MV-4-11 (cell line): ENCODE measurements at regions not wholly inside any gene's neighbourhood (a gene's known extent, or its start where the extent isn't known, plus 50 kb on each side); places are given as distances from the start of the nearest gene placed in this dataset.

Experiments used
- DNase-seq: peaks from one replicate; lab custom pipeline; 2025; lab: John Stamatoyannopoulos, UW

DNA sequence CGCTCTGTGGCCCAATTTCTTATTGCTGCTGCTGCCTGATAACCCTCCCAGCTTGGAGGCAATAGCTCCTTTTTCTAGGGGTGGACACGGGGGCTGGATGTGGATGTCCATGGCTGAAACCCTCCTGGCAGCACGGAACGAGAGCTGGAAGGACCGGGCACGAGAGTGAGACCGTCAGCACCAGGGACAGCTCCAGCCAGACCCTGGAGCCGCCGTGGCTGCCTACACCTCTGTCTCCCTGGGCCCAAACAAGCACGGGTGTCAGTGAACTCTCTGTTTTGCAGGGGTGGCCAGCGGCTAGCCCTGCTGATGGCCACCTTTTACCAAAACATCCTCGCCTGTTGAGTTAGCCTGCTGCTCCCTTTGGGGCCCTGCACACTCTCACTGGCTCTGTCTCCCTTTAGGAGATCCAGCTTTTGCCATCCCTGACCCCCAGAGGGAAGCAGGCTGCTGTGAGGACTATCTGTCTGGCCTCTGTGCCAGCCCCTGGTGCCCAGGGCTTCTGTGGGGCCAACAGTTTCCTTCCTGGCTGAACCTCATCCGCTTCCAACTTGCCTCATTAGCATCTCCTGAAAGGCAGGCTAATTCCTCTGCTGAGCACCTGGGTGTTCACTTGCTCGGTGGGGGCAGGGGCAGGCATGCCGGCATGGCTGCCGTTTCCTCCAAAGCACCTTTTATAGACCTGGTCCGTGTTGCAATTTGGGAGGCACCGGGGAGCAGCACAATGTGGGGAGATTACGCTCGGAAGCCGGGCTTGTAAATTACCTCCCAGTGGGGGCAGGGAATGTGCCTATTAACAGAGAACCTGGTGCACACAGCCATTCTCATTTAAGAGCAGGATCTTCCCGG, 118.1 kb downstream of the ENGASE start:
- DNase-seq: no peak

- DNase-seq: no peak
These were observed 116.8 kb downstream of the ENGASE start for GRCh38 chr17:79191270-79191934.

GRCh38 chr17:79189305-79189704, 114.7 kb downstream of the ENGASE start:
- DNase-seq: no peak

DNA sequence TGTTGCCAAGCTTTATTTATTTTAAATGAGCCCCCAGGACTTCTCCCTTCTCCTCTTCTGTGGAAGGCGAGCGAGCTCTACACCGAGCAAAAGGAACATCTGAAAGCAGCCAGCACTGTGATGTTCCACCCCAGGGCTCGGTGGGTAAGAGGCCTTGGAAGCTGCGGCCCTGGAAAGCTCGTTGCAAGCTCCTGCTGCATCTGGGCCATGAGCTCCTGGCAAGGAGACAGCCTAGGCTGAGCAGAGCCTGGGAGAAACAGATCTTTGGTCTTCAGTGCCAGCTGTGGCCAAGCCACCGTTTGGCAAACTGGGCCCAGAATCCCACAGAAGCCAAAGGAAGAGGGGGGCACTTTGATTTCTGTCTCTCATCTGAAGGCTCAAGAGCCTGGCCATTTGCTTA, 114.1 kb downstream of the ENGASE start:
- DNase-seq: no peak

DNA sequence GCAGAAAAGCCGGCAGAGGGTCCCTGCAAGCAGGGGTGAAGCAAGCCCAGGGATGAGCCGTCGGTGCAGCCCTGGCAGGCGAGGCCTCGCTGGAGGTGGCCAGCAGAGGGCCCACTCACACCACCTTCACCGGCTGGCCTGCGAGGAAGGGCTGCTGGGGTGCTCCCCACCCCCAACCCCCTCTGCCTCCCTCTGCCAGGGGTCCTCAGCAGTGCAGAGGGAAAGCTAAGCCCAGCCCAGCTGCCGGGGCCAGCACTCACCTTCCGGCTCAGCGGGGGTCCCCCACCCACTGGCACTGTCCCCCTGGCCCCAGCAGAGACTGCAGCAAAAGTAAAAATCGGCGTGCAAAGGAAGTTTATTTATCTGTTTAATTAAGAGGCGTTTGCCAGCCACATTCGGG, 113.4 kb downstream of the ENGASE start:
- DNase-seq: no peak

GRCh38 chr17:79187186-79187585, 112.6 kb downstream of the ENGASE start:
- no peak for DNase-seq

DNA sequence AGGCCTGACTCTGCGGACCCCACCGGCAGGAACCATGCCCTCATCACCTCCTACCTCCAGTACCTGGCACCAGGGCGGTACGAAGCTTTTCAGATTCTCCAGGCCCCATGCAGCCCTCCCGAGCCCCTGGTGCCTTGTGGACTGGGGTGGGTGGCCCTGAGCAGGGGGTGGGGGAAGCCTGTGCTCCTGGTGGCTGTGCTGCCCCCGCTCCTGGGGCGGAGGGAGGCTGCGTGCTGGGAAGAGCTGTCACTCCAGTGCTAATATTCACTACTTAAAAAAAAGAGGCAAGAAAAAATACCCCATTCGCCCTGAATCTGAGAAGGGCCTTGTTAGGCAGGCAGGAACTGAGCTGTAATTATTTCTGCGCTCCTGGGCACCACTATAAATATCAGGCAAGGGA, 111.8 kb downstream of the ENGASE start:
- no peak for DNase-seq

DNA sequence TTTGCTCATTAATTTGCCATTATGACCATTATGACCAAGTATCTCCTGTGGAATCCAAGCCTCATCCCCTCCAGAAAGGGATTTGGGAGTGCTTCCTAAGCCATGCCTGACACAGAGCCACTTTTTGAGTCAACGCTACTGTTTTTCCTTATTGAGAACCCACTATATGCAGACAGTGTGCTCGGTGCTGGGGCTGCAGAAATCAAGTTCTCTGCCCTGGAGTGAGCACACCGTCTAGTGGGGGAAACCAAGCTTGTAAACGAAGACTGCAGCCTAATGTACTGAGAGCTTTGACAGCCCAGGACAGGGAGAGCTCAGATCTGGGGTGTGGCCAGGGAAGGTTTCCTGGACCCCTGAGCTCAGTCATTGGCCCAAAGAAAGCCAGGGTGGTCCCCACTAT, 111.0 kb downstream of the ENGASE start:
- DNase-seq: no peak

DNA sequence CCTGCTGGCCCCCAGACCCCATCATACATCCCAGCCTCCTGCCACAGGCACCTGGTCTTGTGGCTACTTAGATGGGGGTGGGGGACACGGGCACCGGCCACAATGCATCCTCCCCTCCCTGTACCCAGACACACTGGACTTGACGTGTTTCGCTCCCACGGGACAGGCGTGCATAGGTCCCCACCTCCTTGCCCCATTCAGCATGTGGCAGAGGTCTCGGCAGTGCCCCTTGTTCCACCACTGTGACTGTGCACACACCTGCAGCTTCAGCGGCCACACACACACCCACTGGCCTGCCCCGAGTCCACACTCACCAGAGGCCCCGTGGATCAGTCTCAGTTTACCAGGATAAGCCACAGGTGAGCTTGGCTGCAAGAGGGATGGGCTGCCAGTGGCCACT, 109.6 kb downstream of the ENGASE start:
- DNase-seq: no peak

DNA sequence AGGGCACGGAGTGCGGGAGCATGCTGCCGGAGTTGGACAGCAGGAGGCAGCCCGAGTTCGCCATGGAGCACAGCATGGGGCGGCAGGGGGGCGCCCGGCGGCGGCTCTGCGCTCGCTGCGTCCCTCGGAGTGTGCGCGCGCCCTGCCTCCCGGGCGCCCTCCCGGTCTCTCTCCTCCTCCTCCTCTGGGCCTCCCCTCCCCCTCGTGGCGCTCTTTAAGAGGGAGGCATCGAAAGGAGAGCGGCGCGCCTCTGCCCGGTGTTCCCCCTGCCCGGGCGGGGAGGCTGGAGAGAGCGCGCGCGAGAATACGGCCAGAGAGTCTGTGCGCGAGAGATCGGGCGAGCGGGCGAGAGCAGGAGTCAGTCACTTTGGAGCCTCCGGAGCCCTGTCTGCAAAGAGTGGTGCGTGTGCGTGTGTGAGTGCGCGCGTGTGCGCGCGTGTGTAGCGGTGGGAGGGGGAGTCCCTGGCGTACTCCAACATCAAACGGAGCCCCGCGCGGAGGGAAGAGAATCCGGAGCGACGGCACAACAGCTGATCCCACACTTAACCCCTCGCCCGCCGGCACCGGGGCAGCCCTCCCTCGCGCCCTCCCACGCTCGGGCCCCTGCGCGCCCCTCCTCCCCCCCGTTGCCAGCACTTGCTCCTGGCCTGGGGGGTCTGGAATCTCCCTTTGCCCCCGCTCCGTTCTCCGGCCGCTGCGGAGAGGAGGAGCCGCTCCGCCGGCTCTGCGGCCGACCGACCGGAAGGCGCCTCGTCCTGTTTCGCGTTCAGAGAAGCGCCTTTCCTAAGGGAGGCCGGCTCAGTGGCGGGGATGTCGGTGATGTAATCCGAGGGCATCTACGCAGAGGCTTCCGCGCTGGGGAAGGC, 108.9 kb downstream of the ENGASE start:
- DNase-seq: no peak

DNA sequence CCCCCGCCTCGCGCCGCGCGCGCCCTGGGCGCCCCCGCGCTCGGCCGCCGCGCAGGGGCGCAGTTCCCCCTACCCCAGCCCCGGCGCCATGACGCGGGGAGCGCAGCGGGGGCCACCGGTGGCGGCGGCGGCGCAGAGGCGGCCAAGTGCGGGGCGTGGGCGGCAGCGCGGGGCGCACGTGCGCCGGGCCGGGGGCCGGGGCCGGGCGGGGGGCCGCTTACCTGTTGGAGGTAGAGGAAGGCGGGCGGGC, 108.3 kb downstream of the ENGASE start:
- no peak for DNase-seq

GRCh38 chr17:79182176-79183042, 107.8 kb downstream of the ENGASE start:
- no peak for DNase-seq

- no peak for DNase-seq
These were observed 105.9 kb downstream of the ENGASE start for GRCh38 chr17:79180358-79181005.

DNA sequence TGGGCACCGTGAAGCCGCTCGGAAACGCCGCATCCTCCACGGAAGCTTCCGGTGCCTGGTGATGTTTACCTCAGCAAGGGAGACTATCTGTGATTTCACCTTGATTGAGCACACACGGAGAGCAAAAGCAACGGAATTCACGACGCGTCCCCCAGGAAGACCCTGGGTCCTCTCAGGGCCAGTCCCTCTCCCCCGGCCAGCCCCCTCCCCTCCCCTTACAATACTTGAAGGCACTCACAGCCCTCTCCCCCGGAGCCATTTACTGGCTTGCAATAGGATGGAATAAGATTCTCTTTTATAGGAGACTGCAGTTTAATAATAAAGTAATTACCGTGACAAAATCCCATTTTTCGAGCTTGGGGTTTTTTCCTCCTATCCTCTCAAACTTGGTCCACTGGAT, 104.7 kb downstream of the ENGASE start:
- DNase-seq: no peak

- no peak for DNase-seq
These were observed 103.3 kb downstream of the ENGASE start for GRCh38 chr17:79177877-79178276.

GRCh38 chr17:79176792-79177601, 102.4 kb downstream of the ENGASE start:
- no peak for DNase-seq

DNA sequence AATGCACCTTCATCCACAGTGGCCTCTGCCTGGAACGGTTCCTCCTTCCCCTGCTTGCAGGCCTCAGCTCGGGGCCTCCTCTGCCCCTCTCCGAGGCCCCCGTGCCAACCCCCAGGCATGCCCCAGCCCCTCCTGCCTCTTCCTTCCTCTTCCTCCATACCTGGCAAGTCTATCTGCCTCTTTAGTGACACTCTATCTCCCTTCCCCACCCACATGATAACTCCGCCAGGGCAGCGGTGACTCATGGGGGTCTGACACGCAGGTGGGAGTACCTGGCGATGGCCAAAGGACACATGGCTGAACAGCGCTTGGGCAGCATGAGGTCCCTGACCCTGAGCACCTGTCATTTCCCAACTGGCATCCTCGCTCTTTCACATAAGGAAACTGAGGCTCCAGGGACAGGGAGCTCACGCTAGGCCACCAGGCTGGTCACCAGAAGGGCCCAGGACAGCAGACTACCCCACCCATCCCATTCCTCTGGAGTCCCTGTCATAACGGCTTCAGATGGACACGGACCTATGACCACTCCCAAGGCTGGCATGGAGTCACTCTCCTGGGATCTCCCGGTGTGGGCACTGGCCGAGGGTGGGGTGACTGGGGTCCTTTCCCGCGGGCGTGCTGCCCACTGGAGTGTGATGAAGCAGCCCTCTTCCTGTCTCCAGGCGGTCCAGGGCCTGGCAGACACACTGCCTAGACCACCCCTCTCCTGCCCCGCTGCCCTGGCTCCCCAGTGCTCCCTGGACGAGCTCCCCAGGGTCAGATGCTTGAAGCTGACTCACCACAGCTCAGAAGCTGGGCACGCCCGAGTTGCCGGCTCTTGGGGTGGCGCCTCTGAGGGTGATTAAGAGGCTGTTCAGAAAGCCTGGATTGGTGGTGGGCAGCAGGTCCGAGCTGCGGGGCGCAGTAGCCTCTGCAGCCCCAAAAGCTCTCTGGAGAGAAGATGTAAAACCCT, 100.6 kb downstream of the ENGASE start:
- no peak for DNase-seq

GRCh38 chr17:79174193-79174765, 99.7 kb downstream of the ENGASE start:
- no peak for DNase-seq

DNA sequence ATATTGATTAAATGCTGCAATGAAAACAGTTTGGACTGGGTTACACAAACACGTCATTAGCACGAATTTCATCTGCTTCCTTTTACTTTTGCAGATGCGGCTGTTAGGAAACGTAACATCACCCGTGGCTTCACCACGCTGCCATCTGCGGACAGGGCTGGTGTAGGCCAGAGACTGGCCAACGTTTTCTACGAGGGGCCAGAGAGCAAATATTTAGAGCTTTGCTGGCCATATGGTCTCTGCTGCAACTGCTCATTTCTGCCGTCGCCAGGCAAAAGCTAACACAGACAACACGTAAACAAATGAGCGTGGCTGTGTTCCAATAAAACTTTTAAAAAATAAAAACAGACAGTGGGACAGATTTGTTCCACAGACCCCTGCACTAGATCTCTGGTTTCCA, 96.6 kb downstream of the ENGASE start:
- no peak for DNase-seq
